ENCODE measurements at regions not wholly inside any gene's neighbourhood (a gene's known extent, or its start where the extent isn't known, plus 50 kb on each side); places are given as distances from the start of the nearest gene placed in this dataset.
A peak's percentile ranks its signal among the peaks of the same experiment; 100 is the strongest.
"Not testable (repeated sequence)": the region's sequence is repeated elsewhere in the genome, so short reads cannot be mapped to it uniquely, and the experiment has no call there.

DNA sequence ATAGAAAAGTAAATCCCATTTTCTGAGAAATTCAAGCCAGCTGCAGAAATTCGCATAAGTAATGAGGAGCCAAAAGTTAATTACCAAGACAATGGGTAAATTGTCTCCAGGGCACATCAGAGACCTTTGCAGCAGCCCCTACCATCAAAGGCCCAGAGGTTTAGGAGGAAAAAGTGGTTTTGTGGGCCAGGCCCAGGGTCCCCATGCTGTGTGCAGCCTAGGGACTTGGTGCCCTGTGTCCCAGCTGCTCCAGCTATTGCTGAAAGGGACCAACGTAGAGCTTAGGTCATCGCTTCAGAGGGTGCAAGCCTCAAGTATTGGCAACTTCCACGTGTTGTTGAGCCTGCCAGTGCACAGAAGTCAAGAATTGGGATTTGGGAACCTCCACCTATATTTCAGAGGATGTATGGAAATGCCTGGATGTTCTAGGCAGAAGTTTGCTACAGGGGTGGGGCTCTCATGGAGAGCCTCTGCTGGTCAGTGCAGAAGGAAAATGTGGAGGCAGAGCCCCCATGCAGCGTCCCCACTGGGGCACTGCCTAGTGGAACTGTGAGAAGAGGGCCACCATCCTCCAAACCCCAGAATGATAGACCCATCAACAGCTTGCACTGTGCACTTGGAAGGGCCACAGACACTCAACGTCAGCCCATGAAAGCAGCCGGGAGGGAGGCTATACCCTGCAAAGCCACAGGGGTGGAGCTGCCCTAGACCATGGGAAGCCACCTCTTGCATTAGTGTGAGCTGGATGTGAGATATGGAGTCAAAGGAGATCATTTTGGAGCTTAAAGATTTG is 731.3 kb upstream of the GRAMD2B start:
- not testable (repeated sequence) for ATAC-seq

DNA sequence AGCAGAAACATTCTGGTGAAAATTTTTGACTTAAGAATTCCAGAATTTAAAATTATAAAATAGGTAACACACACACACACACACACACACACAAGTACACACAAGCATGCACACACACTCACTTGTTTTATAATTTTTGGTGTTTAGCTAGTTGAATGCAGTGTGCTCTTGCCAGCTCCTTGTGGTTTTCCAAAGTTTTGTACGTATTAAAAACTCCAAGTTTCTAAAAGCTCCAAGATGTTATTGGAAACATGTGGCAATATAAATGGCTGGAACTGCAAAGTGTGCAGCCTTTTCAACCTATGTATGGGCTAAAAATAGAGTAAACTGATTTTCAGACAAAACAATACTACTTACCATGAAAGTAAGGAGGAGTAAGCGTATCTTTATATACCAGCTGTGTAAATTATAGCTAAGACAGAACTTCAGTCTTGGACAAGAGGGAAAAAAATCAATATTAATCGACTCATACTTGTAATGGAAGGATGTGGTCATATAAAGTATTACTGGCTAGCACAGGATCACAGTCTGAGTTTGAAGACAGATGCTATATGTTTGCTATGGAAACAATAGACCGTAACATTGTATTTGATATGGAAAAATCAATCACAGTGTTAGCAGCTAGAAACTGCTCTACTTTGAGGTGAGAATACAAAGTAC is 727.1 kb upstream of the GRAMD2B start:
- intact Hi-C loops (cut with DNase I, micrococcal nuclease): no loop called here
- ATAC-seq (no peak), DNase-seq (no peak)

More for the DNA sequence above, 731.3 kb upstream of the GRAMD2B start:
- intact Hi-C loops (cut with DNase I, micrococcal nuclease); DNase-seq: not testable (repeated sequence)

DNA sequence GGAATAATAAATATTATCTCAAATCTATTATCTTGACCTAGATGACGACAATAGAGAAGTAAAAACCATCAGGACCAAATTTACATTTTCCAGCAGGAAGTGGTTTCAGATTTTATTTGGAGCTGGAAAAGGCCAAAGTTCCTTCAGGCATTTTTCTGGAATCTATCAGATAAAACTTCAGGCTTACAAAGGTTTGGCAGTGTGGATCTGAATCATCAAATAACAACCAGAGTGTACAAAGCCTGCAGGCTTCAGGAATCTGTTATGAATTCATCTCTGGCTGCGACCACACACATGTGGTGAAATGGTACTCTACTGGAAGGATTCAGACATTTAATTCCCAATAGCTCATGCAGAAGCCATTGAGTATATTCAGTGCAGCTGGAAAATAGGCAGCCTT is 726.4 kb upstream of the GRAMD2B start:
- intact Hi-C loops (cut with DNase I, micrococcal nuclease): no loop called here
- no peak for DNase-seq
- ATAC-seq: peak; percentile 34

DNA sequence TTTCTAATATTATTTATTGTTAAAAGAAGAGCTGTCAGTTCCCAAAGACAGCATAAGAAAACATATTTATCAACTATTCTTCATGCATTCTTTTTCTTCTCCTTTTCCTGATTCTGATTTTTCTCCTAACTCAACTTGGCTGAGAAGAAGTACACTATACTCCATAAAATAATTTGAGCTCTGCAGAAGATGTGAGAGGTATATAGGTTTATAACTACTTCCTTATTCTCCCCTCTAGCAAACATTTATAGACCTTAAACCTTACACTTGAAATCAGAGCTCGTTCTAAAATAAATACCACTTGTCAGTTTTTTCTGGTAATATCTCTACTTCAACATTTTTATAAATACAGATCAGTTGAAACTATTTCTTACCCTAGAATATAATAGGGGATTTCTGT is 724.8 kb upstream of the GRAMD2B start:
- peak; percentile 76 for ATAC-seq
- intact Hi-C loops (cut with DNase I, micrococcal nuclease): no loop called here

DNA sequence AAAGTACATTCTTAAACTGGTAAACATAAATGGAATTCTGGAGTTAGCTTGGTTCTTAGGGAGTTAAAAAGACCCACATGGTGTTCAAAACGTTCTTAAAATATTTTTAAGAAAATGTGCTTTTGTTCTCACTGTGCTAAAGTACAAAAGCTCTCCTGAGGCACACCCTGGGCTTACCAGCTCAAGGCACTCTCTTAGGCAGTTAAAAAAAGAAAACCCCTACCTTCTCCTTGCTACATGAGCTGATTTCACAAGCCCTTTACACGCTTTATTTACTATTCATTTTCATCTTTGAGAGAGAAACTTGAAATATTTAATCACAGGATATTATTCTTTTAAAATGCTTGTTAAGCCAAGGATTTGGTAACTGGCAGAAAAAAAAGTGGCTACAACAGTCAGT is 723.3 kb upstream of the GRAMD2B start:
- DNase-seq (no peak), ATAC-seq (peak; percentile 71)
- intact Hi-C loops (cut with DNase I, micrococcal nuclease): no loop called here

More for the DNA sequence above, 724.8 kb upstream of the GRAMD2B start:
- no peak for DNase-seq

DNA sequence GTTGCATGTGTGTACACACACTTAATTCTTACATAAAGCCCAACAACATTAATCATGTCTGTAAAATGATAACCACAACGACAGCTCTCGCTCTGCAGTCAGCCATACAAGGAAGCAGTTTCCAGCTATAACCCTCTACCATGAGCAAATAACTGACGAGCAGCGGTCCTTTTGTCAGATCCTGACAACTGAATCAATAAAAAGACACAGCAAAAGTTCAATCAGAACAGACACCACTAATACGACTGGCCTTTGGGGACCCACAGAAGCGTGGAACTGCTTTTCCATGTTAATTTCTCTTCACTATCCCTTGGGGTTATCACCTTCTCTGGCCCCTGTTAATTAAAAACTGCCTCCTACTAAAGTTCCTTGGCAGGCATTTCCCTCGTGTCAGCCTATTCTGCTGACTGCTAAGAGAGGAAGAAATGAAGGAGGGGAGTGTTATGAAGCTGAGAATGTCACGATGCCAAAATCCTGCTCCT is 722.8 kb upstream of the GRAMD2B start:
- intact Hi-C loops (cut with DNase I, micrococcal nuclease): no loop called here
- DNase-seq: peak in 1 of 2 donors; percentile 11
- ATAC-seq: peak; percentile 94

DNA sequence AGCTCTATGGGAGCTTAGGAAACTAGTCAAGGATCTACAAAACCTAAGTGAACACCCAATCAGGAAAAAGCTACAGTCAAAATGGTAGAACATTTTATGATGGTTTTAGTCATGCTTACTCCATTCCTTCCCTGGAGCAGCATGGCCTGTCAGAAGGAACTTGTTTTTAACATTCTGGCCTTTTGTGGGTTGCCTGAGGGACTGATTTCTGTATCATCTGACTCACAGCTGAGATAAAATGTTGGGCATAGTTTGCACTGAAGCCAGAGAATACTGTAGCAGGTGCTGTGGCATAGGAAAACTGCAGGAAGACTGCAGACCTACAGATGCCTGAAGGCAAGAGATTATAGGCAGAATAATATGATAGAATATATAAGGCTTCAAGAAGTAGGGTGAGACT is 719.6 kb upstream of the GRAMD2B start:
- no peak for ATAC-seq
- intact Hi-C loops (cut with DNase I, micrococcal nuclease): no loop called here
- DNase-seq: no peak

DNA sequence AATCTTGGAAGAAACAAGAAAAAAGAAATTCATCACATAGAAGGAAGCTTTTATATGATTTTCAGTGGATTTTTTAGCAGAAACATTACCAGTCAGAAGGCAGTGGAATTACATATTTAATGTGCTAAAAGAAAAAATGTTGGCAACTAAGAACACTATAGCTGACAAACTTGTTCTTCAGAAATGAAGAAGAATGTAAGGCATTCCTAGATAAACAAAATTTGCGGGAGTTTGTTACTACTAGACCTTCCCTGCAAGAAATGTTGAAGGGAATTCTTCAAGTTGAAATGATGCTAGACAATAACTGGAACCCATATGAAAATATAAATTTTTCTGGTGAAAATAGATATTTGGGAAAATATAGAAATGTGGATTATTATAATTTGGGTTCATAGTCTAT is 718.3 kb upstream of the GRAMD2B start:
- intact Hi-C loops (cut with DNase I, micrococcal nuclease): no loop called here
- no peak for ATAC-seq
- no peak for DNase-seq

DNA sequence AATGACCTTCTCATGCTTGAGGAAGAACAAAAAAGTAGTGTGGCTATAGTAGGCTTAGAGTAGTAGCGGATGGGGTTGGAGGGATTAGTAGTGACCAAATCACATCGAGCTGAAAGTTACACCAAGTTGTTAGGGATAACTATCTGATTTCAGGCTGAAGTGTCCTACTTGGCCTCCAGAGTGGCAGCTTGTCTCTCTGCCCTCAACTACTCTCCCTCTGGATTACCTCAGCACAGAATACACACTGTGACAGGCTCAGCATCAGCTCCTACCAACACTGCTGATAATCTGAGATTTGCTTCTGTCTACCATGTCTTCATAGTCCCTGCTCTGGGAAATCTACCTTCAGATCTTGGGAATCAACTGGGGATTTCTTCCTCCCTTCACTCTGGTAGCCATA is 714.6 kb upstream of the GRAMD2B start:
- no peak for DNase-seq
- intact Hi-C loops (cut with DNase I, micrococcal nuclease): no loop called here
- ATAC-seq: no peak

DNA sequence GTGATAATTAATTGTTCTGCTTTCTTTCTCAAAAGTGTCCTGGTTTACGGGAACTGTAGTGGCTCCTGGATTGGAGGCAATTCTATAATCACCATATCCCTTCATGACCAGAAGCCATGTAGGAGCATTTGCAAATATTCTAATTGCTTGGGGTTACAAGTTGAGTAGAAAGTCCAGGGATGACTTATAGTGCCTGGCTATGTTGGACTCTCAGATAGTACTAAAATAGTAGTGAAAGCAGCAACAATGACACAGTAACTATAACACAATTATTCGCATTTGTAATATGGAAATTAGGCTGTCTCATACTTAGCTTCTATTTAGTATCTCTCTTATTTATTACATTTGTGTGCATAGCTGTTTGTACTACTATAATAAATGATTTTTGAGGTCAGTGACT is 712.5 kb upstream of the GRAMD2B start:
- intact Hi-C loops (cut with DNase I, micrococcal nuclease): no loop called here
- no peak for DNase-seq
- ATAC-seq: no peak

DNA sequence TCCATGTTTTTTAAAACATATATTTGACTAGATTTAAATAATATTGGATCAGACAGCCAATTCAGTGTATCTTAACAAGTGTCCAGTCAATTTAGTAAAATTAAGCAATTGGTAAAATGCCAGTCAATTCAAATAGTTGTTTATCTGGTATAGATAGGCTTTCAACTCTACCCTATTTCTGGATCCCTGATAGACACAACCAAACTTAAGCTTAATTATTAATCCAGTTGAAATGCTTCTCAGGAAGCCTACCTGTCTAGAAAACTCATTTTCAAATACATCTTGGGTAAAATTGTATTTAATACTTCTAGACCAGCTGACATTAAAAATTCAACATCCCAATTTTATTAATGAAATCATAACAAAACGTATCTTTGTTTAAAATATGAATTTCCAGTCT is 710.8 kb upstream of the GRAMD2B start:
- no peak for DNase-seq
- intact Hi-C loops (cut with DNase I, micrococcal nuclease): no loop called here
- ATAC-seq: no peak

DNA sequence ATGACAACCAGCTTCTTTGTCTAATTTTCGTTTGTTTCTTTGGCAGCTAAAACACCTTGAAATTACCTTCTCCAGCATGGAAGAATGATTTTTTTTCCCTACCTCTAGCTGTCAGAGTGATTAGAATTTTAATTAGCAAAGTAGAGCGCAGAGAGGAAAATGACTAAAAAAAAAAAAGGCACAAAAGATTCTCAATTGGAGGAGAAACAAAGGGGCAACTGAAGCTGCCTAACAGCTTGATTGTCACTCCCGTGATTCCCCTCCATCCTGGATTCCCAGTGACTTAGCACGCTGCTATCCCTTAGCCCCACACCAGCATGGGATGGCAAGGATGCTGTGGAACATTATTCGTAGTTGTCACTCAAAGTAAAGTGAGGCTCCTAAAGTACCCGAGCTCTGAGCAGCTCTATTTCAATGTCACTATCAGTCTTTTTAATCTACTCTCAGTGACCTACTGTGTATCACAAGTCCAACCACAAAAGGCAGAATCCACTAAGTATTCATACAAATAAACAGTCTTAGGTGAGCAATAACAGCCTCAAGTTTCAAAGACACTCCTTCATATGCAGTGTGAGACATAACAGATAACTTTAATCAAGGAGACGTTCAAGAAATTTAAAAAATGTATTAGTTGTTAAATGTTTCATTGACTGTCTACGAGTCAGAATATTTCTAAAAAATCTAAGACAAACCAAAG is 710.0 kb upstream of the GRAMD2B start:
- intact Hi-C loops (cut with DNase I, micrococcal nuclease): no loop called here
- no peak for DNase-seq
- ATAC-seq: no peak

DNA sequence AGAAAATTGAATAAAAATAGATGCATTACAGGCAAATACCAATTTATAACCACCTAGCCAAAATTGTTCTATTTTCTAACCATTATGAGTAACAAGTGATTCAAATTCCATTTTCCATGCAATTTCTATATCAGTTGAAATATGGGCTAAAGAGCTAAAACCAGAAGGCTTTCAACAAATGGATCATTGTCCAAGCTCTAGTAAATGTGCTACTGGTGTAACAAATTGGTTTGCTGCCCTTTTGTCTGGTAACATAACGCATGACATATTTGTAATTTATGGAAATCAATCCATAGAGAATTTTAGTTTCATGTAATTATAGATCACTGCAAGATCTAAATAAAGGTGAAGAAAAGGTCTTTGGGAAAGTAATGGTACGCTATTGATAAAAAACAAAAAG is 708.0 kb upstream of the GRAMD2B start:
- DNase-seq: no peak
- intact Hi-C loops (cut with DNase I, micrococcal nuclease): no loop called here
- no peak for ATAC-seq

DNA sequence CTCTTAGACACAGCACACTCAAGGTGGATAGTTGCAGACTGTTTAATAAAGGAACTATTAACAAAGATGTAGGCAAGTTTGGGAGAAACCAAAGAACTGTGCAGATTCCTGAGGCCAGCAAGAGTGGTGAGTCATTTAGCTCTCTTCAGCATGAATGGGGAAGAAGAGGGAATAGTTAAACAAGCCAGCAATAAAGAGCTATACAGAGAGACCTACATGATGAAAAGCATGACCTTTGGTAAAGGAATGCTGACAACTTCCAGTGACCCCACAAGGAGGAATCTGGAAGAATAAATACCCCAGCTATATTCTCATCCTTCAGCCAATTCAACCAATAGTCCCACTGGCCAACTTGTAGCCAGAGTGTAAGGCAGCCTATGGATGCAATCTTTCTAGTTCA is 706.0 kb upstream of the GRAMD2B start:
- intact Hi-C loops (cut with DNase I, micrococcal nuclease): no loop called here
- DNase-seq (no peak), ATAC-seq (peak; percentile 30)

DNA sequence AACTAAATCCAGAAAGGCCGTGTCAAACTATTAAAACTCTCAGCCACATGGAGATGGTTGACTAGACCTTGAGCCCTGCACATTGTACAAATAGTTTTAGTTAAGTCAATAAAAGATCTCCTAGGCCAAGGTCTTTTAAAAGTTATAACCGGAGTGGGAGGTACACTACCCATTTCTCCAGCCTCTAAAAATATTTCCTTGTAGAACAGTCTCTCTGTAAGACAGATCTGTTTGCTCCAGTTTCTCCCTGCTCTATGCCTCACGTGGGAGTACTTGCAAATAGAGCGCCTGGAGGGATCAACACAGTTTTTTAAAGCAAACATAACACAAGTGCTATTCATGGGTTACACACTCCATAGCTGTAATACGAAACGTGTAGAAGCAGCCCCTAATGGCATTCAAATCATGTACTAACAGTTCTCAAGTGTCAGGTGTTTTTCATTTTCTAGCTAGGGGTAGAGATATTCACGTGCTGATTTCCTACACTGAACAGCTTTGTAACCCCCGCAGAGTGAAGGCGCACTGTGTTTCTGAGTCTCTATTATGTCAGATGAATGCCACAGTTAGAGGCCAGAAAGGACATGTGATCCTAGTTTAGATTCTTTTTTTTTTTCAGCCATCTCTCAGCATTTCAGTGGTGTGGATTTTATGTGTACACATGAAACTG is 703.4 kb upstream of the GRAMD2B start:
- ATAC-seq (peak; percentile 97), DNase-seq (peak in 1 of 2 donors; percentile 36)
- intact Hi-C loops (cut with DNase I, micrococcal nuclease): no loop called here

DNA sequence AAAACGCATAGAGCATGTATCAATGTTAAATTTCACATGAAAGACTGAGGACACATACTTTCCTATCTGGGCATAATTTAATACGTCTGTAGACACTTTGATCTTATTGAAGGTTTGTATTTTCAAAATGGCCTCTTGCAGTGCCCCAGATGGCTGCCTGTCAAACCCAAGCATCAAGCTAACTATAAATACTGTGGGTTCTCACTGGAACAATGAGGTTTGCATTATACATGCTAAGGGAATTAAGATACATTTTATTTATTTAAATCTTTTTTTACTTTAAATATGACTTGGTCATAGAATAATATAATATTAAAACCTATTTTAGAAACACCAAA is 702.9 kb upstream of the GRAMD2B start:
- intact Hi-C loops (cut with DNase I, micrococcal nuclease): no loop called here
- ATAC-seq: no peak
- DNase-seq: no peak

DNA sequence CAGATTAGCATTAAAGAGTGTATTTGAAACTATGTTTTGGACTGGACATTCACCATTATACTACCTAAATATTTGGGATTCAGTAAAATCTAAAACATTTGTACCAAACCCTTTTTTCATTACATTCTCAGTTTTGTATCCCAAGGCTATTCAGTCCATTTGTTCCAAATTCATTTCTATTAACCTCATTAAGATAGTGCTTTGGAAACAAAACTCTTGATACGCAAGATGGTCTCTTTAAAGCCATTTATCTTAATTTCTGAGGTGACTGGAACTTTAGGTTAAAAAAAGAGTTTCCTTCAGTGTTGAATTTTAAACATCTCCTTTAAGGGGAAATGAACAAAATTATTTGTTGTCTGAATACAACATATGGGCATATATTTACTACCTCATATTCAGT is 702.5 kb upstream of the GRAMD2B start:
- intact Hi-C loops (cut with DNase I, micrococcal nuclease): no loop called here
- DNase-seq: no peak
- no peak for ATAC-seq

DNA sequence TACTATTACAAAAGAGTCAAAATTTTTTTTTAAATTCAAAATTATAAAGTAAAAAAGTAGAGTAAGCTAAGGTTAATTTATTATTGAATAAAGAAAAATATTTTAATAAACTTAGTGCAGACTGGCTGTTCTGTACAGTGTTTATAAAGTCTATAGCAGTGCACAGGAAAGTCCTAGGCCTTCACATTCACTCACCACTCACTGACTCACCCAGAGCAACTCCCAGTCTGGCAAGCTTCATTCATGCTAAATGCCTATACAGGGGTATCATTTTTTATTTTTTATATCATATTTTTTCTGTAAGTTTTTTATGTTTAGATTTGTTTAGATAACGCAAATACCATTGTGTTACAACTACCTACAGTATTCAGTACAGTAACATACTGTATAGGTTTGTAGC is 700.7 kb upstream of the GRAMD2B start:
- intact Hi-C loops (cut with DNase I, micrococcal nuclease): no loop called here
- no peak for ATAC-seq
- DNase-seq: no peak

DNA sequence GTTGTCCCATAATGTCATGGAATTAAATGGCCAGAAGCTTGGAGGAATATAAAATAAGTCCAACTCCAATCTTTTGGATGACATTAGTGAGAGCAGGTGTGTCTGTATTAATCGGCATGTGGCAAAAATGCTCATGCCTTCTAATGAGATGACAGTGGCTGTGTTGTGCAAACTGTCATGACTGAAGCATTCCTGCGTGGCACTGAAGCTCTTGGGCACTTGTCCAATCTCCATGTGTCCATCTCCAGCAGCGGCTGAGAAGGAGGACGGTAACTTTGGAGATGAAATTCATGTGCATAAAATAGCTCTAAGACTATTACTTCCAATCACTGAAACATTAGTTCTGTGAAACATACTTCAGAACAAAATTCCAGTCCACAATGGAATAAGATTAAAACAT is 697.5 kb upstream of the GRAMD2B start:
- DNase-seq: no peak
- intact Hi-C loops (cut with DNase I, micrococcal nuclease): no loop called here
- no peak for ATAC-seq

DNA sequence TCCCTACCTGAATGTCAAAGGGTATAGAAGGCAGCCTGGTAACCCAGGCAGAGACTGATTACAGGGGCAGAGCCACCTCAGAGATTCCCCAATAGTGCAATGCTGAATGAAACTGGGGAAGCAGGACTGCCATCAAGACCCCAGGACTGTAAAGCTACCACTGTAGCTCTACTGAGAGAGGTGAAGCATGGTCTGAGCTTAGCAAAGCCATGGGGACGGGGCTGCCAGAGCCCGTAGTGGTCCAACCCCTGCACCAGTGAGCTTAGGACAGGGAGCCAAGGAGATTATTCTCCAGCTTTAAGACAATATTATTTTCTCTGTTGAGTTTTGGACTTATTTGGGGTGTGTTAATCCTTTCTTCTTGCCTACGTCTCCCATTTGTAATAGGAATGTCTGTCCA is 679.3 kb upstream of the GRAMD2B start:
- ATAC-seq (no peak), DNase-seq (no peak)
- intact Hi-C loops (cut with DNase I, micrococcal nuclease): no loop called here

All from left colon (tissue), 2 donors.